GM21390 (cell line): ENCODE measurements at regions not wholly inside any gene's neighbourhood (a gene's known extent, or its start where the extent isn't known, plus 50 kb on each side); places are given as distances from the start of the nearest gene placed in this dataset.
"Not testable (repeated sequence)": the region's sequence is repeated elsewhere in the genome, so short reads cannot be mapped to it uniquely, and the experiment has no call there.

Experiments
- ATAC-seq: cut with Tn5 transposase; IDR thresholded peaks from one replicate; pipeline ENCODE4 v1.9.1; 2021; ENCODE audit not compliant: unreplicated experiment

GRCh38 chr2:136334967-136335366 is 217.0 kb upstream of the CXCR4 start:
- no peak for ATAC-seq

- no peak for ATAC-seq
Observed at GRCh38 chr2:136332436-136333095, 214.6 kb upstream of the CXCR4 start.

GRCh38 chr2:136331226-136331625 is 213.3 kb upstream of the CXCR4 start:
- ATAC-seq: no peak

GRCh38 chr2:136328207-136328795 is 210.4 kb upstream of the CXCR4 start:
- no peak for ATAC-seq

GRCh38 chr2:136327162-136327852 is 209.4 kb upstream of the CXCR4 start:
- ATAC-seq: peak; percentile 86

- ATAC-seq: no peak
Observed at GRCh38 chr2:136325844-136326331, 207.9 kb upstream of the CXCR4 start.

- ATAC-seq: no peak
Observed at GRCh38 chr2:136324966-136325365, 207.0 kb upstream of the CXCR4 start.

GRCh38 chr2:136323935-136324334 is 206.0 kb upstream of the CXCR4 start:
- ATAC-seq: no peak

GRCh38 chr2:136323195-136323594 is 205.2 kb upstream of the CXCR4 start:
- no peak for ATAC-seq

- no peak for ATAC-seq
Observed at GRCh38 chr2:136322428-136322827, 204.5 kb upstream of the CXCR4 start.

GRCh38 chr2:136319651-136320050 is 201.7 kb upstream of the CXCR4 start:
- ATAC-seq: no peak

- ATAC-seq: no peak
Observed at GRCh38 chr2:136319237-136319636, 201.3 kb upstream of the CXCR4 start.

GRCh38 chr2:136314240-136314639 is 196.3 kb upstream of the CXCR4 start:
- no peak for ATAC-seq

GRCh38 chr2:136312568-136312967 is 194.6 kb upstream of the CXCR4 start:
- not testable (repeated sequence) for ATAC-seq

- no peak for ATAC-seq
Observed at GRCh38 chr2:136310797-136311603, 193.1 kb upstream of the CXCR4 start.

- ATAC-seq: no peak
Observed at GRCh38 chr2:136310005-136310495, 192.1 kb upstream of the CXCR4 start.

- no peak for ATAC-seq
Observed at GRCh38 chr2:136308611-136309010, 190.7 kb upstream of the CXCR4 start.

- no peak for ATAC-seq
Observed at GRCh38 chr2:136306836-136307235, 188.9 kb upstream of the CXCR4 start.

GRCh38 chr2:136305517-136306192 is 187.7 kb upstream of the CXCR4 start:
- ATAC-seq: peak; percentile 90

GRCh38 chr2:136301006-136301405 is 183.1 kb upstream of the CXCR4 start:
- no peak for ATAC-seq

GRCh38 chr2:136298631-136299030 is 180.7 kb upstream of the CXCR4 start:
- ATAC-seq: no peak
